Fibroblast of skin of right quadriceps (primary cell): ENCODE measurements at regions not wholly inside any gene's neighbourhood (a gene's known extent, or its start where the extent isn't known, plus 50 kb on each side); places are given as distances from the start of the nearest gene placed in this dataset.
"Not testable (repeated sequence)": the region's sequence is repeated elsewhere in the genome, so short reads cannot be mapped to it uniquely, and the experiment has no call there.

Experiments
- DNase-seq: peaks from one replicate; pipeline ENCODE4 v3.0.0-alpha.2; 2013

- DNase-seq, result no peak
Observed at GRCh38 chr16:9658586-9658985, 523.6 kb downstream of the GRIN2A start.

- no peak for DNase-seq
Observed at GRCh38 chr16:9660898-9661297, 521.3 kb downstream of the GRIN2A start.

- no peak for DNase-seq
Observed at GRCh38 chr16:9661336-9662017, 520.8 kb downstream of the GRIN2A start.

GRCh38 chr16:9663588-9663987 is 518.6 kb downstream of the GRIN2A start:
- no peak for DNase-seq

- no peak for DNase-seq
Observed at GRCh38 chr16:9665851-9666271, 516.4 kb downstream of the GRIN2A start.

- no peak for DNase-seq
Observed at GRCh38 chr16:9666834-9667480, 515.3 kb downstream of the GRIN2A start.

GRCh38 chr16:9670033-9670432 is 512.2 kb downstream of the GRIN2A start:
- no peak for DNase-seq

- DNase-seq, result not testable (repeated sequence)
Observed at GRCh38 chr16:9670616-9671015, 511.6 kb downstream of the GRIN2A start.

GRCh38 chr16:9676560-9677300 is 505.5 kb downstream of the GRIN2A start:
- not testable (repeated sequence) for DNase-seq

GRCh38 chr16:9677301-9677653 is 505.0 kb downstream of the GRIN2A start:
- no peak for DNase-seq

GRCh38 chr16:9679213-9679767 is 502.9 kb downstream of the GRIN2A start:
- DNase-seq, result no peak

GRCh38 chr16:9680019-9680655 is 502.1 kb downstream of the GRIN2A start:
- no peak for DNase-seq

GRCh38 chr16:9680968-9681367 is 501.3 kb downstream of the GRIN2A start:
- no peak for DNase-seq

- no peak for DNase-seq
Observed at GRCh38 chr16:9681508-9681907, 500.7 kb downstream of the GRIN2A start.

- DNase-seq, result no peak
Observed at GRCh38 chr16:9682320-9682719, 499.9 kb downstream of the GRIN2A start.

GRCh38 chr16:9683677-9684076 is 498.6 kb downstream of the GRIN2A start:
- no peak for DNase-seq

GRCh38 chr16:9687737-9688319 is 494.4 kb downstream of the GRIN2A start:
- DNase-seq, result no peak

- no peak for DNase-seq
Observed at GRCh38 chr16:9689597-9689996, 492.6 kb downstream of the GRIN2A start.

- no peak for DNase-seq
Observed at GRCh38 chr16:9695152-9695551, 487.1 kb downstream of the GRIN2A start.
